DMS53 (cell line): ENCODE measurements at regions not wholly inside any gene's neighbourhood (a gene's known extent, or its start where the extent isn't known, plus 50 kb on each side); places are given as distances from the start of the nearest gene placed in this dataset.

Source experiments
- DNase-seq: peaks from one replicate; lab custom pipeline; 2025; lab: John Stamatoyannopoulos, UW

- DNase-seq = no peak
Observed at GRCh38 chr2:196492946-196493345, 146.6 kb upstream of the CCDC150 start.

GRCh38 chr2:196498962-196499361, 140.6 kb upstream of the CCDC150 start:
- peak; percentile 9 for DNase-seq

- peak; percentile 27 for DNase-seq
Observed at GRCh38 chr2:196499686-196500085, 139.8 kb upstream of the CCDC150 start.

- DNase-seq = peak; percentile 46
Observed at GRCh38 chr2:196500686-196501431, 138.7 kb upstream of the CCDC150 start.

GRCh38 chr2:196501836-196502235, 137.7 kb upstream of the CCDC150 start:
- DNase-seq = no peak

- DNase-seq = peak; percentile 8
Observed at GRCh38 chr2:196502386-196502785, 137.1 kb upstream of the CCDC150 start.

GRCh38 chr2:196503398-196503797, 136.1 kb upstream of the CCDC150 start:
- DNase-seq = no peak

- DNase-seq = no peak
Observed at GRCh38 chr2:196504788-196505187, 134.7 kb upstream of the CCDC150 start.

GRCh38 chr2:196510246-196510645, 129.3 kb upstream of the CCDC150 start:
- DNase-seq = peak; percentile 42

GRCh38 chr2:196511258-196512168, 128.0 kb upstream of the CCDC150 start:
- no peak for DNase-seq

GRCh38 chr2:196513796-196514526, 125.6 kb upstream of the CCDC150 start:
- DNase-seq = no peak

- no peak for DNase-seq
Observed at GRCh38 chr2:196514641-196515040, 124.9 kb upstream of the CCDC150 start.

GRCh38 chr2:196515051-196515450, 124.5 kb upstream of the CCDC150 start:
- DNase-seq = no peak

GRCh38 chr2:196515608-196516007, 123.9 kb upstream of the CCDC150 start:
- DNase-seq = peak; percentile 36

GRCh38 chr2:196516564-196516963, 123.0 kb upstream of the CCDC150 start:
- DNase-seq = no peak

- DNase-seq = no peak
Observed at GRCh38 chr2:196520605-196521004, 118.9 kb upstream of the CCDC150 start.

- DNase-seq = peak; percentile 76
Observed at GRCh38 chr2:196526981-196527725, 112.4 kb upstream of the CCDC150 start.

GRCh38 chr2:196528486-196529223, 110.9 kb upstream of the CCDC150 start:
- peak; percentile 9 for DNase-seq

GRCh38 chr2:196530910-196531309, 108.6 kb upstream of the CCDC150 start:
- no peak for DNase-seq

GRCh38 chr2:196533772-196534397, 105.6 kb upstream of the CCDC150 start:
- DNase-seq = no peak
